WTC11 (cell line): ENCODE measurements at regions not wholly inside any gene's neighbourhood (a gene's known extent, or its start where the extent isn't known, plus 50 kb on each side); places are given as distances from the start of the nearest gene placed in this dataset.

Source experiments
- CBFB ChIP-seq: sonication (generic); formaldehyde crosslinking; IDR thresholded peaks from 2 replicates; pipeline ENCODE4 v1.8.1; 2022; ENCODE audit warnings: mild to moderate bottlenecking, low read depth, missing genetic modification reagents
- CTCF ChIP-seq: fragments of 200-600 bp; IDR thresholded peaks from 2 replicates; pipeline ENCODE4 v1.8.0; 2022; ENCODE audit warnings: antibody characterized with exemption
- ETV6 ChIP-seq: sonication (generic); formaldehyde crosslinking; IDR thresholded peaks from 2 replicates; pipeline ENCODE4 v1.8.1; 2022; ENCODE audit warnings: mild to moderate bottlenecking, missing genetic modification reagents
- IRF2 ChIP-seq: sonication (generic); formaldehyde crosslinking; IDR thresholded peaks from 2 replicates; pipeline ENCODE4 v1.8.0; 2022; ENCODE audit warnings: low read depth, missing genetic modification reagents, borderline replicate concordance
- NFATC4 ChIP-seq: fragments of 250-450 bp; sonication (Bioruptor Pico); IDR thresholded peaks from 2 replicates; pipeline ENCODE4 v1.9.0; 2021; ENCODE audit warnings: mild to moderate bottlenecking
- NR3C1 ChIP-seq: sonication (generic); formaldehyde crosslinking; conservative IDR thresholded peaks from 2 replicates; pipeline ENCODE4 v1.8.1; 2023; ENCODE audit warnings: low read depth, mild to moderate bottlenecking, missing genetic modification reagents
- OVOL2 ChIP-seq: fragments of 250-450 bp; sonication (Bioruptor Pico); IDR thresholded peaks from 2 replicates; pipeline ENCODE4 v1.9.0; 2021; ENCODE audit warnings: mild to moderate bottlenecking, borderline replicate concordance
- ZNF281 ChIP-seq: sonication (generic); formaldehyde crosslinking; IDR thresholded peaks from 2 replicates; pipeline ENCODE4 v1.8.0; 2023; ENCODE audit warnings: mild to moderate bottlenecking, missing genetic modification reagents
- ZNF512 ChIP-seq: sonication (generic); formaldehyde crosslinking; IDR thresholded peaks from 2 replicates; pipeline ENCODE4 v1.8.1; 2022; ENCODE audit warnings: missing genetic modification reagents, borderline replicate concordance

- TF ChIP-seq CTCF (no peak), ZNF281 (CRISPR knock-in tag) (no peak), NR3C1 (no peak), IRF2 (CRISPR knock-in tag) (no peak), OVOL2 (CRISPR knock-in tag) (no peak), CBFB (CRISPR knock-in tag) (no peak), ETV6 (CRISPR knock-in tag) (no peak), NFATC4 (CRISPR knock-in tag) (no peak), ZNF512 (no peak)
These were observed 237.8 kb upstream of the PMEPA1 start for GRCh38 chr20:57947421-57948179.
